ENCODE measurements at regions not wholly inside any gene's neighbourhood (a gene's known extent, or its start where the extent isn't known, plus 50 kb on each side); places are given as distances from the start of the nearest gene placed in this dataset.

GRCh38 chr7:123271231-123271630 lies 71.5 kb upstream of the SLC13A1 start:
- Histone ChIP-seq H3K4me1 (ENCODE audit: control insufficient read depth, insufficient read depth, low read length) (no peaks in the 10 kb centered on the region), H3K9me3 (replicated peaks; ENCODE audit: control insufficient read depth, insufficient read depth, low read length) (no peaks in the 10 kb centered on the region), H2AFZ (ENCODE audit: control insufficient read depth, low read depth, low read length) (no peak overlapping the region), H3K4me3 (no peak overlapping the region), H3K79me2 (ENCODE audit: control insufficient read depth, insufficient read depth, low read length) (no peaks in the 10 kb centered on the region), H3K9ac (ENCODE audit: control insufficient read depth, insufficient read depth, low read length) (no peak overlapping the region), H3K4me2 (ENCODE audit: control insufficient read depth, insufficient read depth) (no peak overlapping the region), H3K27me3 (replicated peaks in 1 of 2; ENCODE audit: control insufficient read depth in 2 of 2, insufficient read depth in 2 of 2, low read length in 1 of 2) (no peaks in the 10 kb centered on the region; a peak in 1 of 4 replicates), H3K27ac (ENCODE audit: control insufficient read depth, insufficient read depth) (no peak overlapping the region), H3K36me3 (ENCODE audit: control insufficient read depth in 2 of 2, insufficient read depth in 2 of 2, low read length in 1 of 2) (no peaks in the 10 kb centered on the region), H4K20me1 (ENCODE audit: control insufficient read depth, insufficient read depth) (no peaks in the 10 kb centered on the region)
- intact Hi-C loops (cut with micrococcal nuclease; ENCODE audit: unreplicated experiment), result no loop called here
- RAD21 ChIA-PET (ENCODE audit: unreplicated experiment), result no interaction called here
- CTCF ChIA-PET, result no interaction called here
- SMC1A ChIA-PET (ENCODE audit: uncharacterized antibody, unreplicated experiment), result interaction anchor here (0.9 kb wide), 1 partner anchor 22 kb away, joined by 3 read pairs; no protein-coding TSS in a partner anchor
- ATAC-seq, result no peak
- no peak for TF ChIP-seq MEF2A (IDR thresholded peaks at IDR 0.05; ENCODE audit: insufficient read depth, low read depth, low read length)
- no peak for TF ChIP-seq WRNIP1 (IDR thresholded peaks at IDR 0.05; ENCODE audit: borderline replicate concordance, low read depth, low read length)
- TF ChIP-seq NBN (IDR thresholded peaks at IDR 0.05), result no peak
- TF ChIP-seq PAX5 (IDR thresholded peaks at IDR 0.05; ENCODE audit: borderline replicate concordance, low read depth, low read length), result no peak
- BruUV-seq (replicated peaks), result no TSS peak
- in situ Hi-C loops (cut with MboI), result no loop called here
- FAIRE-seq, result no peak
- 32% methylated on average over 3 of the region's 3 CpGs for WGBS (ENCODE audit: insufficient coverage, insufficient replicate concordance, low lambda C conversion rate, missing lambda C conversion rate)
- POLR2A ChIA-PET, result no interaction called here
- no peak for DNase-seq (ENCODE audit: low read depth, low spot score)

GRCh38 chr7:123270570-123270969 lies 70.8 kb upstream of the SLC13A1 start:
- Histone ChIP-seq H3K4me2 (ENCODE audit: control insufficient read depth, insufficient read depth) (no peak overlapping the region), H4K20me1 (ENCODE audit: control insufficient read depth, insufficient read depth) (no peaks in the 10 kb centered on the region), H2AFZ (ENCODE audit: control insufficient read depth, low read depth, low read length) (no peak overlapping the region), H3K9me3 (replicated peaks; ENCODE audit: control insufficient read depth, insufficient read depth, low read length) (no peaks in the 10 kb centered on the region), H3K27ac (ENCODE audit: control insufficient read depth, insufficient read depth) (no peak overlapping the region), H3K79me2 (ENCODE audit: control insufficient read depth, insufficient read depth, low read length) (no peaks in the 10 kb centered on the region), H3K9ac (ENCODE audit: control insufficient read depth, insufficient read depth, low read length) (no peak overlapping the region), H3K4me1 (ENCODE audit: control insufficient read depth, insufficient read depth, low read length) (no peaks in the 10 kb centered on the region), H3K36me3 (ENCODE audit: control insufficient read depth in 2 of 2, insufficient read depth in 2 of 2, low read length in 1 of 2) (no peaks in the 10 kb centered on the region), H3K27me3 (replicated peaks in 1 of 2; ENCODE audit: control insufficient read depth in 2 of 2, insufficient read depth in 2 of 2, low read length in 1 of 2) (no peaks in the 10 kb centered on the region; a peak in 1 of 4 replicates), H3K4me3 (no peak overlapping the region)
- TF ChIP-seq POLR2A (IDR thresholded peaks at IDR 0.05; ENCODE audit: low read depth, low read length), result no peak
- TF ChIP-seq SP1 (IDR thresholded peaks at IDR 0.05; ENCODE audit: low read depth, low read length), result no peak
- TF ChIP-seq NR2C1 (IDR thresholded peaks at IDR 0.05), result no peak
- TF ChIP-seq MEF2B (IDR thresholded peaks at IDR 0.05; ENCODE audit: partially characterized antibody, poor library complexity, severe bottlenecking), result no peak
- no peak for TF ChIP-seq RELA (IDR thresholded peaks at IDR 0.05; ENCODE audit: borderline replicate concordance, partially characterized antibody)
- intact Hi-C loops (cut with micrococcal nuclease; ENCODE audit: unreplicated experiment) (no loop called here), in situ Hi-C loops (cut with MboI) (no loop called here)
- RAD21 ChIA-PET (ENCODE audit: unreplicated experiment), result no interaction called here
- SMC1A ChIA-PET (ENCODE audit: uncharacterized antibody, unreplicated experiment), result no interaction called here
- BruUV-seq (replicated peaks), result no TSS peak
- POLR2A ChIA-PET, result no interaction called here
- CTCF ChIA-PET, result no interaction called here
- WGBS (ENCODE audit: insufficient coverage, insufficient replicate concordance, low lambda C conversion rate, missing lambda C conversion rate), result 0% methylated on average over 1 of the region's 1 CpG
- no peak for ATAC-seq
- no peak for DNase-seq (ENCODE audit: low read depth, low spot score)
- no peak for FAIRE-seq
